ENCODE measurements at regions not wholly inside any gene's neighbourhood (a gene's known extent, or its start where the extent isn't known, plus 50 kb on each side); places are given as distances from the start of the nearest gene placed in this dataset.
"Not testable (repeated sequence)": the region's sequence is repeated elsewhere in the genome, so short reads cannot be mapped to it uniquely, and the experiment has no call there.

DNA sequence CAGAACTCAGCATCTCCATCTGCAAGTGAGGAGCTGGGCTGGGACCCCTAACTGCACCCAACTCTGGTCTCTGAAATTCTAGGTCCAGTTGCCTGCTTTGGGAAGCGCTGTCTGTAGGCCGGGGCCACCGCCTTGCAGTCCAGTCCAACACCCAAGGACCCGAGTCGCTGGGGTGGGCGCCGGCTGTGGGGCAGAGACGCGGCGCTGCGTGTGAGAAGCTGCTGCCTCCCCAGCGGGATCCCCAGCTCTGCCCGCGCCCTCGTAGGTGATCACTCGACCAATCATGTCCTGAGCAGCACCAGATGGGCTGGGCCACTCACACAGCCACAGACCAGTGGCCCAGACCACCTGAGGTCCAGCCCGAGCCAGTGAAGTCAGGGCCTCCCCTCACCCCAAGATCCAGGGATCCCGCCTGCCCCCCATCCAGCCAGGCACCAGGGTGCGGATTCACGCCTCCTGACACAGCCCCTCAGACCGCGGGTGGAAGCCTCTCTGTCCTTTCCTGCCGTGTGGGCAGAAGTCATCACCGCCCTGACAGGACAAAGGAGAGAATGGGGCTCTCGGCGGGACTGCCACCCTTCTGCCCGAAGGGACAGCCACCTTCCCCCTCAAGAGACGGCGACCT lies 67.4 kb upstream of the ADGRA1 start:
- no peak for DNase-seq (ENCODE audit: low read depth in 2 of 2)

GRCh38 chr10:133019651-133020050 lies 68.1 kb upstream of the ADGRA1 start:
- no peak for DNase-seq (ENCODE audit: low read depth in 2 of 2)

DNA sequence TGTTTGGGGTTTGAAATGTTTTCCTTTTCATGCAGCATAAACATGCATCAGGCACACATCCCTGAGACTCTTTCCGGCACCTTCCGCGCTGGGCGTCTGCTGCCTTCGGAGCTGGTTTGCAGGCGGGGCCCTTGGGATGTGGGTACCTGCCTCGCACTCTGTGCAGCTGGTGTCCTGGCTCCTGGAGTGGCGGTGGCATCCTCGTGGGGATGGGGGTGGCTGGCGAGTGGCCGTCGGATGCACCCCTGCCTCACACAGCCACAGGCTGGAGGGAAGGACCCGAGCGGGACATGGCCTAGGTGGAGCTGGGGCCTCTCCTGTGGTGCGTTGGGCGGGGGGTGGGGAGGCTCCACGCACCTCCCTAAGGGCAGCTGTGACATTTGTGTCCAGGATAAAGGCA lies 68.5 kb upstream of the ADGRA1 start:
- no peak for DNase-seq (ENCODE audit: low read depth in 2 of 2)

DNA sequence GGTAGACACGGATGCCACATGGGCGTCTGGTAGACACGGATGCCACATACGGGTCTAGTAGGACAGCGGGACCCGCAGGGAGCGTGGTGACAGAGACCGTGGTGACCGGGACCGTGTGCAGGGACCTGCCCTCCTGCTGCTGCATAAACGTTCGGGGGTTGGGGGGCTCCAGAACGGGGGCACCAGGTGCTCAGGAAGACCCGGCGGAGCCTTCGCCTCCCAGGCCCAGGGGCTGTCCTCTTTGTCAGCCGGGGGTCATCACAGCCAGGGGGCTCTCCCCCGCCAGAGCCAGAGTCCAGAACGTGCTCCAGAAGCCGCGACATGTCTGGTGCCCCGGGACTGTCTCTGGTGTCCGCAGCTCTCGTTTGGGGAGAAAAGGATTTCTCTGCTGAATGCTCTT lies 69.2 kb upstream of the ADGRA1 start:
- DNase-seq (ENCODE audit: low read depth in 2 of 2): no peak

- no peak for DNase-seq (ENCODE audit: low read depth in 2 of 2)
Observed at GRCh38 chr10:133017203-133017601, 70.5 kb upstream of the ADGRA1 start.

GRCh38 chr10:133016493-133017202 lies 71.1 kb upstream of the ADGRA1 start:
- DNase-seq (ENCODE audit: low read depth in 2 of 2): no peak

- no peak for DNase-seq (ENCODE audit: low read depth in 2 of 2)
Observed at GRCh38 chr10:133015816-133016462, 71.8 kb upstream of the ADGRA1 start.

DNA sequence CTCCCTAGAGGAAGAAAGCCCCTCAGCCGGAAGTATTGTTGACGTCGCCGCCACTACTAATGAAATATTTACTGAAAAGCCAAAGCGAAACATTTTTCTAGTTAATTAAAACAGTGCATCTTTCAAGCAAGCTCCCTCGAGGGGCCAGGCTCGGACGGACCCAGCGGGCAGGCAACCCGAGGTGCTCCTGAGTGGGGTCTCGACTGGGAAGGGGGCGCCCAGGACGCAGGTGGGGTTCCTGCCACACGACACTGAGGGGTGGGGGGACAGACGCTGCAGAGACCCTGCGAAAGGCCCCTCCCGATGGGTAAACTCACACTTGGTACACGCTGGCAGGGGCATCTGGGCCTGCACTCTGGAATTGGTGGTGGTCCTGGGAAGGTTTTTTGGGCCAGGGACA lies 72.4 kb upstream of the ADGRA1 start:
- DNase-seq (ENCODE audit: low read depth in 2 of 2): no peak

DNA sequence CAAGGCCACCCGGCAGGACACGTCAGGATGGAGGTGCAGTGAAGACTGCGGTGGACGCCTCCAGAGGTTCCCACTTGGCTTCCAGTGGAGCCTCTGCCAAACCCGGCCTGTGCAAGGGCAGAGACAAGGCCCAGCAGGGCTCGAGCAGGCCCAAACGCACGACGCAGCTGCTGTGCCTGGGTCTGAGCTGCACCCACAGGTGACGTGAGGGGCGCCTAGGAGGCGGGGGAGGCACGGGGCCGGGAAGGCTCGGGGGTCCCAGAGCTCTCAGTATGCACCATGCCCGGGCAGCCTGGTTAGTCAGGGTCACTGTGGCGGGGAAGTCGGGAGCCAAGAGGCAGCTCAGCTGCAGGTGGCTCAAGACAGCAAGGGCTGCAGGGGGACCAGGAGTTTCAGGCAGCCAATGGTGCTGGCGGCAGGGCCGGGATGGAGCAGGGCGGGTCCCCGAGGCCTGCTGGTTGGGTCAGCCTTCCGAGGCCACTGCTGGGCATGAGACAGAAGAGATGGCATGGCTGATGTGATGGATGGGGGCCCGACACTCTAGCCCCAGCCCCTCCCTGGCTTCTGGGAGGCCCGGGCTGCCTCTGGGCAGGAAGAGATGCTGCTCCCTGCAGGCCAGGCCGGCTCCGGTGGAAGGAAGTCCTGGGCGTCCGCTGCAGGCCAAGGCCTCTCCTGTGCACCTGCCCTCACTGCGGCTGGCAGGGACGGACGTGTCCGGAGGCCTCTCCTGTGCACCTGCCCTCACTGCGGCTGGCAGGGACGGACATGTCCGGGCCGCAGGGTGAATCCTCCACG lies 72.2 kb upstream of the CFAP46 start:
- no peak for DNase-seq (ENCODE audit: low read depth in 2 of 2)

DNA sequence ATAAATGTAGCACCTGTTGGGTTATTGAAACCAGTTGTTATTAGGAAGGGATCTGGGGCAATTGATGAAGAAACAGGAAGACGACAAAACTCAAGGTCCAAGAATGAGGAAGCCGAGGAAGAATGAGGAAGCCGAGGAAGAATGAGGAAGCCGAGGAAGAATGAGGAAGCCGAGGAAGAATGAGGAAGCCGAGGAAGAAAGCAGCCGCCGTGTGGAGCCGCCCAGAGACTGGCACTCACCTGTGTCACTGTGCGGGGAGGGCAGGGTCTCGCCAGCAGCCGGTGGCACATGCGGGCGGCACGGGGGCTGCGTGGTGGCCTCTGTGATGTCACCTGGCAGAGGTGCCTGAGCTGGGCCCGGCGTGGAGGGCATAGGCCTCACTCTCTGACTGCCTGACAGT lies 71.1 kb upstream of the CFAP46 start:
- DNase-seq (ENCODE audit: low read depth in 2 of 2): no peak

- DNase-seq (ENCODE audit: low read depth in 2 of 2): no peak
Observed at GRCh38 chr10:133012573-133013359, 70.4 kb upstream of the CFAP46 start.

DNA sequence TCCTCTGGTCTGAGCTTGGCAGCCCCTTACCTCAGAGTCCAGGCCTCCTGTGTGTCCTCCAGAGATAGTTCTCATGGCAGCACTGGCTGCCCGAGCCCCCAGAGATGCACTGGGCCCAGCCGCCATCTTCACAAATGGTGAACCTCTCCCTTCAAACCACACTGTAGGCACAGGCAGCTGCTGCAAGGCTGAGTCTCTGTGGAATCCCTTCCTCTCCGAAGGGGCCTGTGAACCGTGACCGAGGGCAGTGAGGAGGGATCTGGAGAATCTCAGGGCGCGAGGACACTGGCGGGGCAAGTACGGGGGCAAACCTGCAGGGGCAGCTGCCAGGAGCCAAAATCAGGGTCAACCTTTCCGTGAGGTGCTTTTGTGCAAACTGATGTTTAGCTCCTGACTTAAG lies 69.5 kb upstream of the CFAP46 start:
- no peak for DNase-seq (ENCODE audit: low read depth in 2 of 2)

GRCh38 chr10:133011393-133011792 lies 69.0 kb upstream of the CFAP46 start:
- not testable (repeated sequence) for DNase-seq (ENCODE audit: low read depth in 2 of 2)

- not testable (repeated sequence) for DNase-seq (ENCODE audit: low read depth in 2 of 2)
Observed at GRCh38 chr10:133010843-133011179, 68.4 kb upstream of the CFAP46 start.

GRCh38 chr10:133010095-133010842 lies 67.9 kb upstream of the CFAP46 start:
- DNase-seq (ENCODE audit: low read depth in 2 of 2): peak in 1 of 2 donors; percentile 12

GRCh38 chr10:133009218-133009950 lies 67.0 kb upstream of the CFAP46 start:
- no peak for DNase-seq (ENCODE audit: low read depth in 2 of 2)

DNA sequence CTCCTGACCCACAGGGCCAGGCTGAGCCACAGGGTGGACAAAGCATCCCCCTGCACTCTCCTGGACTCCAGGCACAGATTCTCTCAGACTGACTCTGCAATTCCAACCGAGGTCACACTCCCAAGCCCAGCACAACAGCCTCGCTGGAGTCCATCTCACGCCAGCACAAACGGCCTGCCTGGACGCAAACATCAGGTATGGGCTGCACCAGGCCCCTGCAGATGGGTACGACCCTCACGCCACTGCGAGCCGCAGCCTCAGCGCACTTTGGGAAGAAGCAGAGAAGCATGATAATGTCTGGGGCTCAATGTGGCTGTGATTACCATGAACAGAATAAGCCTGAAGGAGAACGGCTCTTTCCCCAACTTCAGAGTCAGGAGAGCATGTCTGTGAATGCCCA lies 66.4 kb upstream of the CFAP46 start:
- DNase-seq (ENCODE audit: low read depth in 2 of 2): no peak

- no peak for DNase-seq (ENCODE audit: low read depth in 2 of 2)
Observed at GRCh38 chr10:133008196-133008595, 65.8 kb upstream of the CFAP46 start.

- no peak for DNase-seq (ENCODE audit: low read depth in 2 of 2)
Observed at GRCh38 chr10:133007360-133007858, 65.0 kb upstream of the CFAP46 start.

GRCh38 chr10:133006806-133007205 lies 64.4 kb upstream of the CFAP46 start:
- no peak for DNase-seq (ENCODE audit: low read depth in 2 of 2)

All from dermis microvascular lymphatic vessel endothelial cell (primary cell).